ENCODE measurements at regions not wholly inside any gene's neighbourhood (a gene's known extent, or its start where the extent isn't known, plus 50 kb on each side); places are given as distances from the start of the nearest gene placed in this dataset.

- no peak for TF ChIP-seq CTCF (IDR thresholded peaks at IDR 0.05)
- no peak overlapping the region for H3K4me3 Mint-ChIP-seq
- no peaks in the 10 kb centered on the region for H3K4me1 Mint-ChIP-seq (ENCODE audit: low read depth)
- H3K27me3 Mint-ChIP-seq (ENCODE audit: insufficient read depth), result no peaks in the 10 kb centered on the region
- H3K36me3 Mint-ChIP-seq (ENCODE audit: low read depth), result no peaks in the 10 kb centered on the region
- no peak overlapping the region for H3K27ac Mint-ChIP-seq
- peaks cover 36% of the 10 kb centered on the region for H3K9me3 Mint-ChIP-seq
- no peak for DNase-seq
Measured at GRCh38 chr2:13481201-13481600, 764.5 kb downstream of the TRIB2 start.

GRCh38 chr2:13485256-13485655 is 768.5 kb downstream of the TRIB2 start:
- H3K27ac Mint-ChIP-seq, result no peak overlapping the region
- TF ChIP-seq CTCF (IDR thresholded peaks at IDR 0.05), result no peak
- DNase-seq, result no peak
- no peak overlapping the region for H3K4me3 Mint-ChIP-seq
- peaks cover 34% of the 10 kb centered on the region for H3K9me3 Mint-ChIP-seq
- no peaks in the 10 kb centered on the region for H3K4me1 Mint-ChIP-seq (ENCODE audit: low read depth)
- H3K36me3 Mint-ChIP-seq (ENCODE audit: low read depth), result no peaks in the 10 kb centered on the region
- no peaks in the 10 kb centered on the region for H3K27me3 Mint-ChIP-seq (ENCODE audit: insufficient read depth)

GRCh38 chr2:13488965-13489364 is 772.2 kb downstream of the TRIB2 start:
- no peak for DNase-seq
- Mint-ChIP-seq H3K27me3 (ENCODE audit: insufficient read depth) (no peaks in the 10 kb centered on the region), H3K4me3 (no peak overlapping the region), H3K27ac (no peak overlapping the region), H3K4me1 (ENCODE audit: low read depth) (no peaks in the 10 kb centered on the region), H3K36me3 (ENCODE audit: low read depth) (no peaks in the 10 kb centered on the region; the same call in 1 of the 2 replicates), H3K9me3 (peaks cover 48% of the 10 kb centered on the region)
- TF ChIP-seq CTCF (IDR thresholded peaks at IDR 0.05), result no peak

DNA sequence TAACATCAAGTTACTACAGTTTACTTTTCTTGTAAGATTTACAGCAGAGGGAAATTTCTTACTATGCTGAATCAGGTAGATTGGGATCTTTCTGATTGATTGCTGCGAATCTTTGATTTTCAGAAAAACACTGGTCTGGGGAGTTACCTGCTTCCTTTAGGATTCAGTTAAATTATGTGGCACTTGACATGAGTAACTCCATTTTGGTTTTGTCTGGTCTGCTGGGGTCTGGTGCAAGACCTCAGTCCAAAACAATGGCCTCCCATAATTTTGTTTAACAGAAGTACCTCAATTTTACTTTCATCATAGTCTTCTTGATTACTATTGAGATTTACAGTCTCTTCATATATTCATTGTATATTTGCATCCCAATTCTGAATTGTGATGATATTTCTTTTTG is 775.5 kb downstream of the TRIB2 start:
- no peak for DNase-seq
- peaks cover 62% of the 10 kb centered on the region for H3K9me3 Mint-ChIP-seq
- no peaks in the 10 kb centered on the region for H3K4me1 Mint-ChIP-seq (ENCODE audit: low read depth)
- no peak for TF ChIP-seq CTCF (IDR thresholded peaks at IDR 0.05)
- H3K27ac Mint-ChIP-seq, result no peak overlapping the region
- peaks cover 2% of the 10 kb centered on the region; the same call in 1 of the 2 replicates for H3K27me3 Mint-ChIP-seq (ENCODE audit: insufficient read depth)
- H3K4me3 Mint-ChIP-seq, result no peak overlapping the region
- no peaks in the 10 kb centered on the region; the same call in 1 of the 2 replicates for H3K36me3 Mint-ChIP-seq (ENCODE audit: low read depth)

DNA sequence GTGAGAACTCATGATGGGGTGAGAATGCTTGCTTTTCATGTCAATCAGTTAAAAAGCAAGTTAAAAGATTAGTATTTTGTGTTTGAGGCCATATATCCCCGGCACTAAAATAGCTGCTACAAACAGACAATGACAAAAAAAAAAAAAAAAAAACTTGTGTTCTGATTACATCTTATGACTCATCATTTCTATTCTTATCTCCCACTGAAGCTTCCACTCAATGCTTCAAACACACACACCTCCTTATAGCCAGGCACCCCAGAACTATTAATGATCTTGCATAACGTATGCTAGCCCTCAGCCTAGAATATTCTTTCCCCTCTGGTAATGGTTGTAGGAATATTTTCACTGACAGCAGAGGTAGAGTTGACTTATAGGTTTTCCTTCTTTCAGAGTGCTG is 778.3 kb downstream of the TRIB2 start:
- DNase-seq, result no peak
- Mint-ChIP-seq H3K9me3 (peaks cover 50% of the 10 kb centered on the region), H3K36me3 (ENCODE audit: low read depth) (no peaks in the 10 kb centered on the region; the same call in 1 of the 2 replicates), H3K4me1 (ENCODE audit: low read depth) (no peaks in the 10 kb centered on the region), H3K27me3 (ENCODE audit: insufficient read depth) (peaks cover 2% of the 10 kb centered on the region; the same call in 1 of the 2 replicates), H3K27ac (no peak overlapping the region), H3K4me3 (no peak overlapping the region)
- no peak for TF ChIP-seq CTCF (IDR thresholded peaks at IDR 0.05)

DNA sequence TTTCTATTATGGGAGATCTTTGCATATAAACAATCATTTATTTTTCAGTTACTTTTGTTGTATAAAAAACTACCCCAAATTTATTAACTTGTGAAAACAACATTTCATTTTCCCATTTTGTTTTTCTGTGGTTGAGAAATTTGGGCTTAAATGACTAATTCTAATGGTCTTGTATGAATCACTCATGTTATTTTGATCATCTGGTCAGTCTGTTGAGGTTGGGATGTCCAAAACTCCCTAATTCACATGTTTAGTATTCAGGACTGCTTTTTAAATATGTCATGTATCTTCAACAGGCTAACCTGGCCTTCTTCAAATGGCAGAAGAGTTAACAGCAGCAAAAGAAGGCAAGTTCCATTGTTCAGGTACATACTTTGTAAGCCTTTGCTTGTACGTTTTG is 788.1 kb downstream of the TRIB2 start:
- H3K36me3 Mint-ChIP-seq (ENCODE audit: low read depth), result no peaks in the 10 kb centered on the region; the same call in 1 of the 2 replicates
- H3K9me3 Mint-ChIP-seq, result peaks cover 56% of the 10 kb centered on the region
- H3K4me1 Mint-ChIP-seq (ENCODE audit: low read depth), result no peaks in the 10 kb centered on the region
- no peak for TF ChIP-seq CTCF (IDR thresholded peaks at IDR 0.05)
- DNase-seq, result no peak
- H3K4me3 Mint-ChIP-seq, result no peak overlapping the region
- H3K27ac Mint-ChIP-seq, result no peak overlapping the region
- no peaks in the 10 kb centered on the region for H3K27me3 Mint-ChIP-seq (ENCODE audit: insufficient read depth)
